Astrocyte of the cerebellum (primary cell): ENCODE measurements at regions not wholly inside any gene's neighbourhood (a gene's known extent, or its start where the extent isn't known, plus 50 kb on each side); places are given as distances from the start of the nearest gene placed in this dataset.

ENCODE experiments used
- DNase-seq: peaks from one replicate; pipeline ENCODE4 v3.0.0-alpha.2; 2011; ENCODE audit warnings: low read depth
- H3K4me3 ChIP-seq: 2 replicates; pipeline ENCODE4 v1.5.1; 2011; ENCODE audit warnings: mild to moderate bottlenecking, low read depth, low read length, moderate library complexity
- CTCF ChIP-seq: IDR thresholded peaks from 2 replicates; pipeline ENCODE4 v1.5.1; 2012; ENCODE audit warnings: low read length, low read depth, moderate library complexity, mild to moderate bottlenecking; ENCODE audit errors: missing control alignments
- in situ Hi-C: cut with HindIII; loops from 2 replicates; pipeline ENCODE4 v1.10.0; 2017; ENCODE audit warnings: low sequenced_read_pairs

GRCh38 chr2:224135881-224136280, 96.8 kb upstream of the SERPINE2 start:
- no peak overlapping the region for H3K4me3 ChIP-seq
- in situ Hi-C loops, result no loop called here
- no peak for TF ChIP-seq CTCF
- no peak for DNase-seq

GRCh38 chr2:224134003-224134734, 95.1 kb upstream of the SERPINE2 start:
- no peak for DNase-seq
- H3K4me3 ChIP-seq, result no peak overlapping the region
- no peak for TF ChIP-seq CTCF
- in situ Hi-C loops, result no loop called here

- DNase-seq, result no peak
- no peak overlapping the region for H3K4me3 ChIP-seq
- in situ Hi-C loops, result no loop called here
- no peak for TF ChIP-seq CTCF
These were observed 94.3 kb upstream of the SERPINE2 start for GRCh38 chr2:224133387-224133786.

GRCh38 chr2:224127871-224128501, 88.9 kb upstream of the SERPINE2 start:
- TF ChIP-seq CTCF, result no peak

GRCh38 chr2:224126440-224126839, 87.4 kb upstream of the SERPINE2 start:
- TF ChIP-seq CTCF, result no peak
- in situ Hi-C loops, result no loop called here
- no peak for DNase-seq
- H3K4me3 ChIP-seq, result no peak overlapping the region

More at GRCh38 chr2:224127871-224128501, 88.9 kb upstream of the SERPINE2 start:
- in situ Hi-C loops, result no loop called here
- DNase-seq, result no peak
- H3K4me3 ChIP-seq, result no peak overlapping the region

GRCh38 chr2:224126003-224126402, 86.9 kb upstream of the SERPINE2 start:
- no peak overlapping the region for H3K4me3 ChIP-seq
- no peak for DNase-seq
- in situ Hi-C loops, result no loop called here
- no peak for TF ChIP-seq CTCF
